WERI-Rb-1 (cell line): ENCODE measurements at regions not wholly inside any gene's neighbourhood (a gene's known extent, or its start where the extent isn't known, plus 50 kb on each side); places are given as distances from the start of the nearest gene placed in this dataset.
A peak's percentile ranks its signal among the peaks of the same experiment; 100 is the strongest.

Source experiments
- DNase-seq: peaks from one replicate; pipeline ENCODE4 v3.0.0-alpha.2; 2020
- H3K27ac ChIP-seq: fragments of 250-450 bp; sonication (Bioruptor Pico); 2 replicates; pipeline ENCODE4 v1.5.1; 2020; ENCODE audit warnings: mild to moderate bottlenecking, moderate library complexity
- H3K27me3 ChIP-seq: fragments of 250-450 bp; sonication (Bioruptor Pico); 2 replicates; pipeline ENCODE4 v1.5.1; 2021; ENCODE audit warnings: mild to moderate bottlenecking, low read depth, moderate library complexity; ENCODE audit not compliant: insufficient read depth, severe bottlenecking
- H3K36me3 ChIP-seq: fragments of 250-450 bp; sonication (Bioruptor Pico); 2 replicates; pipeline ENCODE4 v1.5.1; 2020; ENCODE audit warnings: mild to moderate bottlenecking, moderate library complexity
- H3K4me3 ChIP-seq: 2 replicates; pipeline ENCODE4 v1.5.1; 2011; ENCODE audit warnings: low read depth, mild to moderate bottlenecking, control low read depth, low read length
- H3K9me3 ChIP-seq: fragments of 250-450 bp; sonication (Bioruptor Pico); 2 replicates; pipeline ENCODE4 v1.5.1; 2021; ENCODE audit warnings: mild to moderate bottlenecking, moderate library complexity; ENCODE audit not compliant: severe bottlenecking
- TF ChIP-seq, protein P1 (sequence below): IDR thresholded peaks from 2 replicates; pipeline ENCODE4 v1.5.1; 2011; ENCODE audit warnings: low read depth, mild to moderate bottlenecking, control low read depth, inconsistent platforms, low read length

- Histone ChIP-seq H3K4me3 (no peak overlapping the region), H3K27ac (no peak overlapping the region), H3K27me3 (no peaks in the 10 kb centered on the region), H3K9me3 (no peaks in the 10 kb centered on the region), H3K36me3 (no peaks in the 10 kb centered on the region)
- TF ChIP-seq, protein P1, sequence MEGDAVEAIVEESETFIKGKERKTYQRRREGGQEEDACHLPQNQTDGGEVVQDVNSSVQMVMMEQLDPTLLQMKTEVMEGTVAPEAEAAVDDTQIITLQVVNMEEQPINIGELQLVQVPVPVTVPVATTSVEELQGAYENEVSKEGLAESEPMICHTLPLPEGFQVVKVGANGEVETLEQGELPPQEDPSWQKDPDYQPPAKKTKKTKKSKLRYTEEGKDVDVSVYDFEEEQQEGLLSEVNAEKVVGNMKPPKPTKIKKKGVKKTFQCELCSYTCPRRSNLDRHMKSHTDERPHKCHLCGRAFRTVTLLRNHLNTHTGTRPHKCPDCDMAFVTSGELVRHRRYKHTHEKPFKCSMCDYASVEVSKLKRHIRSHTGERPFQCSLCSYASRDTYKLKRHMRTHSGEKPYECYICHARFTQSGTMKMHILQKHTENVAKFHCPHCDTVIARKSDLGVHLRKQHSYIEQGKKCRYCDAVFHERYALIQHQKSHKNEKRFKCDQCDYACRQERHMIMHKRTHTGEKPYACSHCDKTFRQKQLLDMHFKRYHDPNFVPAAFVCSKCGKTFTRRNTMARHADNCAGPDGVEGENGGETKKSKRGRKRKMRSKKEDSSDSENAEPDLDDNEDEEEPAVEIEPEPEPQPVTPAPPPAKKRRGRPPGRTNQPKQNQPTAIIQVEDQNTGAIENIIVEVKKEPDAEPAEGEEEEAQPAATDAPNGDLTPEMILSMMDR = no peak
- DNase-seq = no peak
Observed at GRCh38 chr19:32097620-32098019, 247.8 kb upstream of the ZNF507 start.

- no peak for DNase-seq
- H3K27me3 ChIP-seq = no peaks in the 10 kb centered on the region
- TF ChIP-seq, protein P1 = no peak
- H3K9me3 ChIP-seq = no peaks in the 10 kb centered on the region
- H3K36me3 ChIP-seq = no peaks in the 10 kb centered on the region
- no peak overlapping the region for H3K4me3 ChIP-seq
- H3K27ac ChIP-seq = no peak overlapping the region
Observed at GRCh38 chr19:32098968-32099367, 246.4 kb upstream of the ZNF507 start.

DNA sequence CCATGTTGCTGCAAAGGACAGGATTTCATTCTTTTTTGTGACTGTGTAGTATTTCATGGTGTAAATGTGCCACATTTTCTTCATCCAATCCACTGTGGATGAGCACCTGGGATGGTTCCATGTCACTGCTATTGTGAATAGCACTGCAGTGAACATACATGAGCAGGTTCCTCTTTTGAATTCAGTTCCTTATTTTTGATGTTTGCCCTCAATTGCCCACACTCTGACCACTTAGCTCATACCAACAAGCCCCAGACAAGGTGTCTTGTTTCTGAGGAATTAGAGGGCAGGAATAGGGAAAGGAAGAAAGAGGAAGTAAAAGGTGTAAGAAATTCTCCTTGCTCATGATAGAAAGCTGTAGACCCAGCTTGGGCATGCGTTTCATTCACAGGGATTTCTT, 244.2 kb upstream of the ZNF507 start:
- Histone ChIP-seq H3K4me3 (no peak overlapping the region), H3K27ac (no peak overlapping the region), H3K9me3 (no peaks in the 10 kb centered on the region), H3K36me3 (no peaks in the 10 kb centered on the region), H3K27me3 (no peaks in the 10 kb centered on the region)
- TF ChIP-seq, protein P1 = no peak
- no peak for DNase-seq

GRCh38 chr19:32103541-32103940, 241.9 kb upstream of the ZNF507 start:
- Histone ChIP-seq H3K9me3 (no peaks in the 10 kb centered on the region), H3K36me3 (no peaks in the 10 kb centered on the region), H3K4me3 (no peak overlapping the region), H3K27ac (no peak overlapping the region), H3K27me3 (no peaks in the 10 kb centered on the region)
- DNase-seq = no peak
- TF ChIP-seq, protein P1 = no peak

GRCh38 chr19:32104153-32104849, 241.1 kb upstream of the ZNF507 start:
- Histone ChIP-seq H3K4me3 (no peak overlapping the region), H3K36me3 (no peaks in the 10 kb centered on the region), H3K27me3 (no peaks in the 10 kb centered on the region), H3K9me3 (no peaks in the 10 kb centered on the region), H3K27ac (no peak overlapping the region)
- DNase-seq = peak; percentile 23
- TF ChIP-seq, protein P1 = 0 out of 2 replicates have a peak, but pooled peaks have one; percentile 13

- H3K36me3 ChIP-seq = no peaks in the 10 kb centered on the region
- no peaks in the 10 kb centered on the region for H3K27me3 ChIP-seq
- no peak overlapping the region for H3K27ac ChIP-seq
- DNase-seq = no peak
- no peak overlapping the region for H3K4me3 ChIP-seq
- no peaks in the 10 kb centered on the region for H3K9me3 ChIP-seq
- TF ChIP-seq, protein P1 = no peak
Observed at GRCh38 chr19:32104850-32105235, 240.6 kb upstream of the ZNF507 start.
